DMS153 treated with DMSO at 0.1 percent for 48 hours (cell line): ENCODE measurements at regions not wholly inside any gene's neighbourhood (a gene's known extent, or its start where the extent isn't known, plus 50 kb on each side); places are given as distances from the start of the nearest gene placed in this dataset.
A peak's percentile ranks its signal among the peaks of the same experiment; 100 is the strongest.
"Not testable (repeated sequence)": the region's sequence is repeated elsewhere in the genome, so short reads cannot be mapped to it uniquely, and the experiment has no call there.

Source experiments
- DNase-seq: peaks from one replicate; lab custom pipeline; 2025; ENCODE audit not compliant: unreplicated experiment; lab: John Stamatoyannopoulos, UW

DNA sequence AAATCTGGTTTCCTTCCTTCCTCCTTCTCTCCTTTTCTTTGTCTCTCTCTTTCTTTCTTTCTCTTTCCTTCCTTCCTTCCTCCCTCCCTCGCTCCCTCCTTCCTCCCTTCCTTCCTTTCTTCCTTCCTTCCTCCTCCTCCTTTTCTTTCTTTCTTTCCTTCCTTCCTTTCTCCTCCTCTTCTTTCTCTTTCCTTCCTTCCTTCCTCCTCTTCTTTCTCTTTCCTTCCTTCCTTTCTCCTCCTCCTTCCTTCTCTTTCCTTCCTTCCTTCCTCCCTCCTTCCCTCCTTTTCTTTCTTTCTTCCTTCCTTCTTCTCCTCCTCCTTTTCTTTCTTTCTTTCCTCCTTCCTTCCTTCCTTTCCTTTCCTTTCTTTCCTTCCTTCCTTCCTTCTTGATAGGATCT is 61.2 kb downstream of the VIP start:
- no peak for DNase-seq

DNA sequence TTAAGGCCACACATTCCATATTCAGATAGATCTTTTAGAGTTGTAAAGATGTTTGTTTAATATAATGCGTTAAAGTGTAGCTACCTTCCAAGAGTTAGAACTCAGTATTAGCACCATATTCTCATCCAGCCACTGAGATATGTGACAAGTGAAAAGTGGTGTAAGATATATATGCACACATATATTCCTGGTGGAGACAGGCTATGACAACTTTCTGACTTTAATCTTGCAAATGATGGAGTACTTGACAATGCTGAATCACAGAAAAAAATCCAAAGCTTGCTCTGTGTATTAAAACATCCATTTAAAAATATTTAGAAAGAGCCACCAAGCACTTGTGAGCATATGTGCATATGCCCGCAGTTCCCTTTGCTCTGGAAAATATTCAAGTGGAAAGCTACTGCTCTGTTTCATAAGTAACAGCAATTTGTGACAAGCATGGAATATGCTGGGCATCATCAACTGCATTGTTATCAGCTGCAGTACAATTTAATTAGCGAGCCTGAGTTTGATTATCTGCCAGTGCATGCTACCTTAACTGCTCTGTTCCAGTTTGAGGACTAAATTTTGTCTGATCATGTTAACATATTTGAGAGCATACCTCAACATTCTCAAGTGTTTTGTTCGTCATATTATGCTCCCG is 64.8 kb downstream of the VIP start:
- DNase-seq = no peak

DNA sequence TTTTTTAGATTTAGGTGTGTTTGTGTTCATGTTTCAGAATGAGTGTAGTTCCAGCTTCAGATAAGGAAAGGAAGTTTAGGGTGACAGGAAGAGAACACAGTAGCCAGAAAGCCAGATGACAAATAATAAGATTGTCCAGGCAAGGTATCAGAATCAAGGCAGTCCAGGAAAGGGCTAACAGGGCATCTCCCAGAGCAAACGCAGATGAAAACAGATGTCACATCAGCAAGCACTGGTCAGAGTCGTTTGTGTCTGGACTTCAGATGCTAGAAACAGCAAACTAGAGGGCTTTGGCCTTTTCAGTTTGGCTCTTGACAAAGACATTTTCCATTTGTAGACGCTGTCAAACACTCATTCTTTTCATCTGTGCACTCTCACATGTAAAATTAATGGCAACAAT is 65.5 kb downstream of the VIP start:
- no peak for DNase-seq

DNA sequence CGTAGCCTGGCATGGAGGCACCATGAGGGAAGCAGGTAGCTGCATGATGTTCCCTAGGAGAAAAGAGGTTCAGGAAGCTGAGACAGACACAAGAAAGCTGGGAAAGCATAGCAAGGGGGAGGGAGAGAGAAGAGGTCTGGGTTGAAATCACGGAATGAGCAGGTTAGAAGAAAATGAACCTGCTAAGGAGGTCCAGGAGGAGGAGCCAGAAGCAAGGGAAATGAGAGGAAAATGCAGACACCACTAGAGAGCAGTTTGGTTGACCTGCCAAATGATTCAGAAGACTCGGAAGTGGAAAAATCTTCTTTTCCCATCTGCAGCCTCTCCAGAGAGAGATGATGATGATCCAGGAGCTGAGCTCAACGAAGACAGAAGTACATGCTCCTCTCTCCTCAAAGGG is 70.9 kb downstream of the VIP start:
- DNase-seq = no peak

DNA sequence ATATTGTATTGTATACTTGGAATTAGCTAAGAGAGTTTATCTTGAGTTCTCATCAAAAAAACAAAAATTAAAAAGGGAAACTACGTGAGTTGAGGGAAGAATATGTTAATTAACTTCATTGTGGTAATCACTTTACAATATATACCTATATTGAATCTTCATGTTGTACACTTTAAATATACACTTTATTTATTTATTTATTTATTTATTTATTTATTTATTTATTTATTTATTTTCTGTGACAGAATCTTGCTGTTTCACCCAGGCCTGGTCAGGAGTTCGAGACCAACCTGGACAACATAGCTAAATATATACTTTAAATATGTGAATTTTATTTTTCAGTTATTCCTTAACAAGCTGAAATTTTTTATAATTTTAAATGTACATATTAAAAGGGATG is 74.1 kb downstream of the VIP start:
- DNase-seq = no peak

DNA sequence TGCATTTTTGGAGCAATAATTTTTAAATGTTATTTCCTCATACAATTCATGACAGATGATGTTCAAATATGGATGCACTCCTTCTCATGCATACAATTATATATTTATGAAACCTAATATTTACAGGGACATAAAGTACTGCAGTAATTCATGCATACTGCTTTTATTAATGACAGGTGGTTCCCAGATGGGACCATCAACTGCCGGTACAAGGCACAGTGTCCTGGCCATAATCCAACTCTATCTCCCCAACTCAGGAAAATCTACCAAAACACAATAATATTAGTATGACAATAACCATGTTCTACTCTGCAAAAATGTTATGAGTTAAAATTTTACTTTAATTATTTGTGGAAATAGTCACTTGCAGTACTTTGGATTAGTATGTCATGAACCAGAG is 77.8 kb downstream of the VIP start:
- no peak for DNase-seq

DNA sequence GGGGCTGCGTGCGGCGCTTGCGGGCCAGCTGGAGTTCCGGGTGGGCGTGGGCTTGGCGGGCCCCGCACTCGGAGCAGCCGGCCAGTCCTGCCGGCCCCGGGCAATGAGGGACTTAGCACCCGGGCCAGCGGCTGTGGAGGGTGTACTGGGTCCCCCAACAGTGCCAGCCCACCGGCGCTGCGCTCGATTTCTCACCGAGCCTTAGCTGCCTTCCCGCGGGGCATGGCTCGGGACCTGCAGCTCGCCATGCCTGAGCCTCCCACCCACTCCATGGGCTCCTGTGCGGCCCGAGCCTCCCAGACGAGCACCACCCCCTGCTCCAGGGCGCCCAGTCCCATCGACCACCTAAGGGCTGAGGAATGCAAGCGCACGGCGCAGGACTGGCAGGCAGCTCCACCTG is 83.8 kb downstream of the VIP start:
- not testable (repeated sequence) for DNase-seq

DNA sequence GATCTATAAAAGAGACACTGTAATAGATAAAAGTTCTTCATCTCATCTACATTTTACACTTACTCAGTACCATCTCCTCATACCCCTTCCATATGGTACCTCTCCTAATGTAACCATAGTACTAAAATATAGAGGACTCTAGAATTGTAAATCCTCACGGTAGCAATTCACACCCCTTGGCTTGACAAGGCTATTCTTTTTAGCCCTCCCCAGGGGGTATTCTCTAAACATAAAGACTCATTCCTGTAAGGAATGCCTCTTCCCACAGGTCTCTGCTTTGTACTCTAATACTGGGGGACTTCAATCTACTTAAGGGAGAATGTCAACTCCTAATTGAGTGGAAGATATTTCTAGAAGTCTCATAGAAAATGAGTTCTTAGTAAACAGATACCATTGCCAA is 85.9 kb downstream of the VIP start:
- DNase-seq = no peak

DNA sequence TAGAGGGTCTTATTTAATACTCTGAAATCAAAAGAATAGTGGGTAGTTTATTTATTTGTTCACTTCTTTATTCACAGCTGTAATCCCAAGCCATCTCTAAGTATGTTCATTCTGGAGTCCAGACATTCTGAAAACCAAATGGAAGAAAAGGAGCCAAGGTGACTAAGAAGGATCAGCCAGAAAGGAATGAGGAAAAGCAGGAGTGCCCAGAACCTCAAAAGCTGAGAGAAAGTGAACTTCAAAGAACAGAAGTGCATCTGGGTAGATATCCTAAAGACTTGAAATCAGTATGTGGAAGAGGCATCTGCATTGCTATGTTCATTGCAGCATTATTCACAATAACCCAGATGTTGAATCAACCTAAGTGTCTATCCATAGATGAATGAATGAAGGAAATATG is 94.8 kb downstream of the VIP start:
- no peak for DNase-seq

DNA sequence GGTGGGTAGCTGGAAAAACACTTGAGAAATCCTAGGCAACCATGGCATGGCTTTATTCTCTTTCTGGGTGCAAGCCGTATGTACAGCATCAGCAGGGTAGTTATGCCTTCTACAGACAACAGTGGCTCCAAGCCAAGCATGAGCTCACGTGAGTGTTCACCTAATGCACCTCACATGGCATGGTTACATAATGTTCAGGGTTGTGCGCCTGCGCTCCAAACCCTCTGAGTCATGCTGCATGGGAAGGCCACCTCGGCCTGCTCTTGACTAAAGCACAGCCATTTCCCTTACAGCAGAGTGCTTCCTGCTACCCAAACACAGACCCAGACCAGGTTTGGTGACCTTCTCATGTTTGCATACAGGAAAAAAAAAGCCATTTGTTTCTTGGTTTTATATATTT is 96.2 kb downstream of the VIP start:
- no peak for DNase-seq

DNA sequence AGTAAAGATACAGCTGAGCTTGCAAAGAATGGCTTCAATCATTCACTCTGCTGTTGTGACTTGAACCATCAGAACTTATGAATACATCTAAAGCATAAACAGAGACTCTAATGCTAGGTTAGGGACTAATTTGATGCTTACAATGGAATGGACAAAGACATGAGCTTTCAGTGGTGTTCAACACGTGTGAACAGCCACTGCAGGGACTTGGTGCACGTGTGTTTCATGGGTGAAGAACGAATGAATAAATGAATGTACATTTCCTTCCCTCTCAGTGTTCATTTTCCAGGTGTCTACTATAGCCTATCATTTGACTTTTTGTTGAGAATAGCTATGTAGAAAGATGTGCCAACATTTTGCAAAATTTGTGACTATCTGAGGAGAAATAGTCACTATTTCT is 98.3 kb downstream of the VIP start:
- no peak for DNase-seq

DNA sequence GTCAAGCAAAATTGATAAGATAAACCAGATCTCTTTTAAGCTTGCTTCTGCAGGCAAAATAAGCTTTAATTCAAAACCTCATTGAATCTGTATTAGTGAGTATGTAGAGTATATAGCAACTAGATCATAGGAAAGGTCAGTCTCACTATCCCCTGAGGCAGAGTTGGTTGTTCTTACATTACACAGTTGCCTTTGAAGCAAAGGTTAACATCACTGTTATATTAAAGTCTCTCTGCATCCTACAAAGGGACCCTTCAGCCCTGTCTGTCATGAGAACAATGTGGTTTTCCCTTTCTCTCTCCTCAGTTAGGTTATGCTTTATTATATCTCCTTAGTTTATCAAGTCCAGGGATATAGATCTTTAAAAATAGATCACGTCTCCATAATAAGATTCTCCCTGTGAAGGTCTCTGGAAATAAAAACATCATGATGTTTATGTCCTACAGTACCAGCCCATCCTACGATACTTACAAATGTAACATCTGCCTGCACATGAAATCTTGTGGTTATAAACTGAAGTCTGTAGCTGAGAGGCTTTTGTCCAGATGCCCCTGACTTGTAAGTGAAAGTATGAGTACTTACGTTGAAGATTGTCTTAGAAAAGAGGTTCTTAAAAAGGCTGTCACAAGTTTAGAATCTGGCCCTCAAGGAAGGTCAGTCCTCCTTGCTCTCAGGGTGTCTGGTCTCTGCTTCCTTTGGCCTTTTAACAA is 103.6 kb downstream of the VIP start:
- no peak for DNase-seq

DNA sequence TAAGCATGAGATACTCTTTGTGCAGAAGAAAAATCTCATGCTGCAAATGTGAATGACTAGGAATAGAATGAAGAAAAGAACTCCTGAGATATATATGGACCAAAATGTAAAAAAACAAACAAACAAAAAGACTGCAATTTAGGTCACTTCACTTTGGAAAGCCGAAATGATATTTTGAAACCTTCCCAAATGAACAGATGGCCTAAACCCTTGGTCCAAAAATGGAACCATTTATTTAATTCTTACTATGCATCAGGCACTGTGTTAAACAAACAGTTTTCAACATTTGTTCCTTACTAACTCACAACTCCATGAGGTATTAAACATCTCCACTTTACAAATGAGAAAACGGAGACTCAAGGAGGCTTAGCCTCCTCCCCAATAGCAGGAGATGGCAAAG is 107.5 kb downstream of the VIP start:
- no peak for DNase-seq

DNA sequence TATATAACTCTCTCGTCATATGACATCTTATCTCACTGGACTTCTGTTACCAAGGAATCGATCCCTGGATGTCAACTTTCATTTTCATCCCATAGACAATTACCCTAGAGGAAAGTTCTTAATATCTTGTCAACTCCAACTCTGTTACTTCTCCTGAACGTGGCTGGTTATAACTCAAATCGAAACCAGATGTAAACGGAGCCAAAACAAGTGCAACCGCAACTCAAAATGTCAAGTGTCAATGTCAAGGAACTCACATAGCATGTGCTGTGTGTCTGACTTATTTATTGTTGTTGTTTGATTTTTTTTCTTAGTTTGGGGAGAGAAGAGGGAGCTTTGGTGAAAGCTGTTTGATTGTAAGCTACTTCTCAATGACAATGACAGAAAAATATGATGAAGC is 108.6 kb downstream of the VIP start:
- no peak for DNase-seq

DNA sequence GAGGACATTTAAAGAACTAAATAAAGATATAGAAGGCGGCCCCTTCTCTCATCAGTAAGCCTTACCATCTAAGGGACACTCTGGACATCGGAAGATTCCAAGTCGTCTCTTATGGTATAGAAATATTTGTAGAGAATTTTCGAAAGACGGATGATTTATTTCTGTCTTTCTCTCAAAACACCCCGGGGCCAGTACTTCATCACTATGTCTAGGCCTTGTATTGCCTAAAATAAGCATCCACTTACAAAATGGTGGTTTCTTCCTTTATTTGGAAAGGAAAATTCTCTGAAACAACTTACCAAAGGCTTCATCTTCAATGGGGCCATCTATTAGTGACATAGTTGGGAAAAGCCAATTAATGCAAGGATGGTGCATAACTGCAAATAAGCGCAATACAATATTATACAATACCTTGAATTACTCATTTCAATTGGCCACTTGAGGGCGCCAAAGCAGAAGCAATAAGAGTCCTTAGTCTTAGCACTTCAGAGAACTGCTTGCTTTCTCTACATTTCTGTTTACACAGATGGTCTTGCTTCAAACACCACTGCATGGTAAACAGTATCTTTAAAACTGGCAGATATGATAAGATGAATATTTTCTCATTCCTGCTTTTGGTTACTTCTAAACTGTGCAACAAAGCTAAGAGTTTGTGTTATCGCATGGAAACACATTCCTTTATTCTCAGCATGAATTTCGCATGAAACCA is 113.2 kb downstream of the VIP start:
- DNase-seq = peak; percentile 39

DNA sequence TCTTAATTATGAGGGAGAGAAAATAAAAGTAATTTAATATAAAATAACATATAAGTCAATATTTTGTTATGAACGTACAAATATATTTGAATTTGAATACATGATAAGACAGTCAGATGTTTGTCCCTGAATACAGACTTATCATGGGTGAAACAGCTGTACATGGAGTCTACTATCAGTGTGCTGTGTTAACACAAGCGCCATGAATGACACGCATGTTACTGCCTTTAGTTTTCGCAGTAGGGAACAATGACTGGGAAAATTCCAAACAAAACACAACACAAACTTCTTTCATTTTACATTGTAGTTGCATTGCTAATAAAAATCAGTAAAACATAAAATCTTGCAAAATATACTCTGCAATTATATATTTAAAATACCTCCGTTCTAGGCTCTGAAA is 108.6 kb downstream of the FBXO5 start:
- no peak for DNase-seq

DNA sequence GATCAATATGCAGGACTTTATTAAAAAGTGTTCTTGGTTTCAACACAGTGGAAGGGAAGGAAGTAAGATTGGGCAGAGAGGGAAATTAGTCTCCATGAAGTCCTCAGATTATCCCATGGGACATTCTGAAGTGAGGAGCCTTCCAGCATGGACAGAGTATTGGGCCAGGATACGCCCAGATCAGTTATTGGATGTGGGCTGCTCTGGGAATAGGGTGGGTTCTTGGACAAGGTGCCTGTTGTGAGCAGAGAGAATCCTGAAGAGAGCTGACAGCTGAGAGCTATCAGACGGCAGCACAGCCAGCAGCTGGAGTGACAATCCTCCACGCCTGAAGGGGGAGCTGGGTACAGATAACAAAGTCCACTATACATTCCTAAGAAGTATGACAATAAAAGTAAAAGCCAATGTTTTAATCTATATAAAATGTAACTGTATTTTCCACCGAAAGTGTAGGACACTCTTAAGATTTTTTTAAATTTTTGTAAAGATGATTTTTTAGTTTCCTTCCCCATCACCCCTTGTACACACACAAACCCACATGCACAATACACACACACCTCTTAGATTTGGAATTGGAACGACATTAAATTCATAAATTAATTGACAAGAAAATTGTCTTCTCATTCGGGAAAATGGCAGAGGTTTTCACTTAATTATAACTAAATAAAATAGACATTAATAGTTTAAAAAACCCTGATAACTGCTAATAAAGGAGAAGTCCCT is 107.8 kb downstream of the FBXO5 start:
- no peak for DNase-seq

DNA sequence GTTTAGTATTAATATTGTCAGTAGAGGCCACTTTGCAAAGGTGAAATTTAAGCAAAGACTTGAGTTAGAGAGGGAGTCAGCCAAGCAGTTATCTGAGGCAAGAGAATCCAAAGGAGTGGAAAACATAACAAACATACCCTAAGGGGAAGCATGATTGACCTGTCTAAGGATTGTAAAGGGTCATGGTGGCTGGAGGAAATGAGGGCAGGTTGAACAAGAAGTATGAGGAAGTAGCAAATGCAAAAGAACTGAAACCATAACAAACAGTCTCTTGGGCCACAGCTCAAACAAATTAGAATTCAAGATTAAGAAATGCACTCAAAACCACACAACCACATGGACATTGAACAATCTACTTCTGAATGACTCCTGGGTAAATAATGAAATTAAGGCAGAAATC is 103.2 kb downstream of the FBXO5 start:
- DNase-seq = no peak

DNA sequence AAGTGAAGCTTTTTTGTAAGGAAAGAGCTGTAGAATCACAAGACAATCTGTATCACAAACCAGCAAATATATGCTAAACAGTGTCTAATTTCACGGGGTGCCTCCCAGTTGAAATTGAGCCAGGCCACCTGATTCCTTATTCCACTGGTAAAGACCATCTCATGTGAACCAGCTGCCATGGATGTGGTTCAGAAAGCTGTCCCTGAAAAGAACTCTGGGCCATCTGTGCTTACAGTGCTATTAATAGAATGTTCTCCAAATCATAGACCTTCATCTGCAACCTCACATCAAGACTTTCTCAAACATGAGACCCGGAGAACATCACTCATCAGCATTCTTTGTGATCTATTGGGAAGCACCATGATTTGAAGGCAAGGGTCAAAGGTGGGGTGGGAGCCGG is 89.7 kb downstream of the FBXO5 start:
- no peak for DNase-seq

DNA sequence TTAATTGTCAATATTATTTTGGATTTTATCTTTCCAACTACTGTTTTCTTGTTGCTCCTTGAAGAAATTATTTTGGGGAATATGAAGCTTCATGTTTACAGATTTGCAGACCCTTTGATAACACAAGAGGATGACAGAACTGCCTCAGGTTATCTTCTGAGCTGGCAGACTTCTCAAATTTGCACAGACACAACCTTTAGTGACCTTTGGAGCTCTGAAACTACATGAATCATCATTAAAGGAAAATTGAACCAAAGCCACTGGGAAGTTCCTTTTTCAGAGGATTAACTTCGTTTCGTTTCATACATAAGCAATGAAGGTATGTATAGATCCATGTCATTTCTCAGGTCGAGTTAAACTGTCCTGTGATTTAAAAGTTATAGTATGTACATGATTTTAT is 85.9 kb downstream of the FBXO5 start:
- DNase-seq = no peak

DNA sequence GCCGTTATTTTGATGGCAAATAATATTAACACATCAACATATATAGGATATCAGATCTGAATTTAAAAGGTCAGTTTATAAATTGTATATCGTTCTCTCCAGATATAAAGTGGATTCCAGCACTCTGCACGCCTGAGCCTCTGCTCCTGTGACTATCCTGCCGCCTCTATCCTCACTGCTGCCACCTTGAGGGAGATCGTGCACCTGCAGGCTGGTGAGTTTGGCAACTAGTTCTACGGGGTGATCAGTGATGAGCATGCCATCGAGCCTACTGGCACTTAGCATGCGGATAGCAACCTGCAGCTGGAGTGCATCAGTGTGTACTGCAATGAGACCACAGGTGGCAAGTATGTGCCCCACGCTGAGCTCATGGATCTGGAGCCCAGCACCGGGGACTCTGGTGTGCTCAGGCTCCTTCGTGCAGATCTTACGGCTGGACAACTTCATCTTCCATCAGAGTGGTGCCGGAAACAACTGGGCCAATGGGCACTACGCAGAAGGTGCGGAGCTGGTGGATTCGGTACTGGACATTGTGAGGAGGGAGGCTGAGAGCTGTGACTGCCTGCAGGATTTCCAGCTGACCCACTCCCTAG is 84.9 kb downstream of the FBXO5 start:
- peak; percentile 31 for DNase-seq
